AG09309 (cell line): ENCODE measurements at regions not wholly inside any gene's neighbourhood (a gene's known extent, or its start where the extent isn't known, plus 50 kb on each side); places are given as distances from the start of the nearest gene placed in this dataset.

ENCODE experiments used
- DNase-seq: peaks from one replicate; pipeline ENCODE4 v3.0.0-alpha.2; 2010; ENCODE audit warnings: low read depth
- H3K4me3 ChIP-seq: 2 replicates; pipeline ENCODE4 v1.5.1; 2011; ENCODE audit warnings: mild to moderate bottlenecking, low read depth, low read length, moderate library complexity; ENCODE audit not compliant: control insufficient read depth
- TF ChIP-seq, protein P1 (sequence below): IDR thresholded peaks from 2 replicates; pipeline ENCODE4 v1.5.1; 2011; ENCODE audit warnings: mild to moderate bottlenecking, low read depth, low read length, inconsistent platforms; ENCODE audit not compliant: insufficient read depth, control insufficient read depth; ENCODE audit errors: missing control alignments

- DNase-seq = no peak
- H3K4me3 ChIP-seq = no peak overlapping the region
- TF ChIP-seq, protein P1, sequence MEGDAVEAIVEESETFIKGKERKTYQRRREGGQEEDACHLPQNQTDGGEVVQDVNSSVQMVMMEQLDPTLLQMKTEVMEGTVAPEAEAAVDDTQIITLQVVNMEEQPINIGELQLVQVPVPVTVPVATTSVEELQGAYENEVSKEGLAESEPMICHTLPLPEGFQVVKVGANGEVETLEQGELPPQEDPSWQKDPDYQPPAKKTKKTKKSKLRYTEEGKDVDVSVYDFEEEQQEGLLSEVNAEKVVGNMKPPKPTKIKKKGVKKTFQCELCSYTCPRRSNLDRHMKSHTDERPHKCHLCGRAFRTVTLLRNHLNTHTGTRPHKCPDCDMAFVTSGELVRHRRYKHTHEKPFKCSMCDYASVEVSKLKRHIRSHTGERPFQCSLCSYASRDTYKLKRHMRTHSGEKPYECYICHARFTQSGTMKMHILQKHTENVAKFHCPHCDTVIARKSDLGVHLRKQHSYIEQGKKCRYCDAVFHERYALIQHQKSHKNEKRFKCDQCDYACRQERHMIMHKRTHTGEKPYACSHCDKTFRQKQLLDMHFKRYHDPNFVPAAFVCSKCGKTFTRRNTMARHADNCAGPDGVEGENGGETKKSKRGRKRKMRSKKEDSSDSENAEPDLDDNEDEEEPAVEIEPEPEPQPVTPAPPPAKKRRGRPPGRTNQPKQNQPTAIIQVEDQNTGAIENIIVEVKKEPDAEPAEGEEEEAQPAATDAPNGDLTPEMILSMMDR = no peak
These were observed 296.2 kb downstream of the HS3ST1 start for GRCh38 chr4:11132478-11132877.

DNA sequence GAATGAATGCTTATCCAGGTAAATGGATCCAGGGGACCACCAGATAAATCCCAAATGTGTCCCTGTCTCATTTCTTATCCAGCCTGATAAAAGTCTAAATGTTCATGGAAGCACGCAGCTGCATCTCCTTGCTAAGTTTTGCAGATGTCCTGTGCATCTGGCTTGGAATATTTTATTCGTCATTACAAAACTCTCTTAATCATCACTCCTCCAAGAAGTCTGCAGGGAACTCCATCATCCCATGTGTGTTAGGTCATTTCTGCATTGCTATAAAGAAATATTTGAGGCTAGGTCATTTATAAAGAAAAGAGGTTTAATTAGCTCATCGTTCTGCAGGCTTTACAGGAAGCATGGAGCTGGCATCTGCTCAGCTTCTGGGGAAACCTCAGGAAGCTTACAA is 297.2 kb downstream of the HS3ST1 start:
- DNase-seq = no peak
- TF ChIP-seq, protein P1 = no peak
- no peak overlapping the region for H3K4me3 ChIP-seq

GRCh38 chr4:11130195-11130970 is 298.3 kb downstream of the HS3ST1 start:
- DNase-seq = no peak
- no peak overlapping the region for H3K4me3 ChIP-seq
- TF ChIP-seq, protein P1 = no peak

- DNase-seq = no peak
- TF ChIP-seq, protein P1 = no peak
- no peak overlapping the region for H3K4me3 ChIP-seq
These were observed 308.3 kb downstream of the HS3ST1 start for GRCh38 chr4:11120435-11120834.

- TF ChIP-seq, protein P1 = no peak
- no peak overlapping the region for H3K4me3 ChIP-seq
- no peak for DNase-seq
These were observed 309.2 kb downstream of the HS3ST1 start for GRCh38 chr4:11119474-11119873.

DNA sequence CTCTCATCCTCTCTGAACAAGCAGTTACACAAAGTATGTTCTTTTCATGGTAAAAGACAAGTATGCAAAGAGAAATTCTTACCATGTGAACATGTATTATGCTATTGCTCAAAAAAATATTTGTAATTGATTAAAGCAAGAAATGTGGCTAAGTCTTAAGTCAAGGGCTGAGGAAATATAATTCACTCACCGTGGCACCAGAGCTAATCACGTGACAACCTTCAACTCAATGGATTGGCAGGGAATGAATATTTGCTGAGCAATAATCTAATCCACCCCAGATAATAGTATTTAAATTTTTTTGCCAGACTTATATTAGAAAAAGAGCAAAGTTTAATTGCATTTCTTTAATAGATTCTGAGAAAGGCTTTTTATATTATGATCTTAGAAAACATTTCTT is 310.2 kb downstream of the HS3ST1 start:
- no peak overlapping the region for H3K4me3 ChIP-seq
- TF ChIP-seq, protein P1 = no peak
- no peak for DNase-seq
